CD14-positive monocyte (primary cell): ENCODE measurements at regions not wholly inside any gene's neighbourhood (a gene's known extent, or its start where the extent isn't known, plus 50 kb on each side); places are given as distances from the start of the nearest gene placed in this dataset.
A peak's percentile ranks its signal among the peaks of the same experiment; 100 is the strongest.

Source experiments
- DNase-seq, 3 donors: peaks; one replicate each; pipeline ENCODE4 v3.0.0-alpha.2; 2011 to 2022
- H2AFZ ChIP-seq: 2 replicates; pipeline ENCODE4 v1.6.0; 2012; ENCODE audit warnings: mild to moderate bottlenecking, low read depth, low read length, inconsistent platforms; ENCODE audit not compliant: insufficient read depth, poor library complexity, severe bottlenecking
- H3K27ac ChIP-seq, 2 donors: 1 replicate in 1 of 2; 2 replicates in 1 of 2; pipeline ENCODE4 v1.5.1; 2012 to 2013; ENCODE audit warnings: low read length in 2 of 2, control low read depth in 1 of 2, inconsistent platforms in 1 of 2, low read depth in 1 of 2, mild to moderate bottlenecking in 1 of 2
- H3K27me3 ChIP-seq, 2 donors: one replicate each; pipeline versions ENCODE4 v1.6.0 to v1.6.1; 2011 to 2013; ENCODE audit warnings: low read length in 2 of 2; ENCODE audit not compliant: control insufficient read depth in 2 of 2, insufficient read depth in 2 of 2
- H3K36me3 ChIP-seq, 2 donors: replicated peaks in 1 of 2; 1 replicate in 1 of 2; 2 replicates in 1 of 2; pipeline versions ENCODE4 v1.5.1 to v1.6.1; 2012 to 2013; ENCODE audit warnings: low read length in 2 of 2, control low read depth in 1 of 2, inconsistent platforms in 1 of 2, mild to moderate bottlenecking in 1 of 2; ENCODE audit not compliant: insufficient read depth in 2 of 2, control insufficient read depth in 1 of 2
- H3K4me1 ChIP-seq, 2 donors: 1 replicate in 1 of 2; 2 replicates in 1 of 2; pipeline versions ENCODE4 v1.5.1 to v1.6.1; 2012 to 2013; ENCODE audit warnings: low read length in 2 of 2, control low read depth in 1 of 2, inconsistent platforms in 1 of 2, mild to moderate bottlenecking in 1 of 2, moderate library complexity in 1 of 2; ENCODE audit not compliant: insufficient read depth in 2 of 2, control insufficient read depth in 1 of 2
- H3K4me2 ChIP-seq: replicated peaks from 2 replicates; pipeline ENCODE3; 2012; ENCODE audit warnings: low read length, moderate library complexity, mild to moderate bottlenecking; ENCODE audit not compliant: poor library complexity, severe bottlenecking; ENCODE audit errors: extremely low read depth
- H3K4me3 ChIP-seq, 3 experiments: fragments of 200-600 bp in 1 of 3; sonication (generic) in 1 of 3; replicated peaks in 1 of 3; 1 replicate in 2 of 3; 2 replicates in 1 of 3; pipeline ENCODE4 v1.5.1; 2011 to 2013; ENCODE audit warnings: low read length in 3 of 3, mild to moderate bottlenecking in 3 of 3, control low read depth in 2 of 3, low read depth in 2 of 3, inconsistent platforms in 1 of 3, moderate library complexity in 1 of 3
- H3K79me2 ChIP-seq: 2 replicates; pipeline ENCODE4 v1.6.0; 2012; ENCODE audit warnings: mild to moderate bottlenecking, control low read depth, inconsistent platforms, low read length, moderate library complexity; ENCODE audit not compliant: insufficient read depth
- H3K9ac ChIP-seq: 2 replicates; pipeline ENCODE4 v1.6.0; 2017; ENCODE audit warnings: low read length, mild to moderate bottlenecking; ENCODE audit not compliant: insufficient read depth, poor library complexity, severe bottlenecking
- H3K9me3 ChIP-seq, 2 donors: replicated peaks in 1 of 2; 1 replicate in 1 of 2; 2 replicates in 1 of 2; pipeline versions ENCODE4 v1.5.1 to v1.6.1; 2012 to 2013; ENCODE audit warnings: low read length in 2 of 2, control low read depth in 1 of 2; ENCODE audit not compliant: control insufficient read depth in 1 of 2, insufficient read depth in 1 of 2
- H4K20me1 ChIP-seq: 2 replicates; pipeline ENCODE4 v1.6.0; 2012; ENCODE audit warnings: mild to moderate bottlenecking, low read length, control low read depth, moderate library complexity; ENCODE audit not compliant: insufficient read depth
- H3K27ac Mint-ChIP-seq, 7 donors: one replicate each; pipeline ENCODE4 v1.8.0; 2020; ENCODE audit warnings: mild to moderate bottlenecking in 7 of 7, mixed read lengths in 7 of 7, moderate library complexity in 6 of 7, inconsistent platforms in 2 of 7
- H3K27me3 Mint-ChIP-seq, 3 donors: one replicate each; pipeline ENCODE4 v1.8.0; 2021 to 2022; ENCODE audit warnings: low read depth in 3 of 3, mild to moderate bottlenecking in 3 of 3, mixed read lengths in 3 of 3, moderate library complexity in 3 of 3, inconsistent platforms in 1 of 3
- H3K36me3 Mint-ChIP-seq, 2 donors: one replicate each; pipeline ENCODE4 v1.8.0; 2020; ENCODE audit warnings: mixed read lengths in 2 of 2, inconsistent platforms in 1 of 2, mild to moderate bottlenecking in 1 of 2
- H3K4me1 Mint-ChIP-seq: one replicate; pipeline ENCODE4 v1.8.0; 2020; ENCODE audit warnings: mild to moderate bottlenecking, mixed read lengths
- H3K4me3 Mint-ChIP-seq, 2 donors: one replicate each; pipeline ENCODE4 v1.8.0; 2020; ENCODE audit warnings: mild to moderate bottlenecking in 2 of 2, mixed read lengths in 2 of 2, moderate library complexity in 1 of 2
- H3K9me3 Mint-ChIP-seq, 7 donors: one replicate each; pipeline ENCODE4 v1.8.0; 2020 to 2022; ENCODE audit warnings: mixed read lengths in 7 of 7, mild to moderate bottlenecking in 6 of 7, moderate library complexity in 6 of 7, inconsistent platforms in 2 of 7
- CTCF ChIP-seq: fragments of 200-600 bp; IDR thresholded peaks from one replicate; pipeline ENCODE4 v1.8.0; 2022; ENCODE audit warnings: antibody characterized with exemption, mild to moderate bottlenecking
- WGBS: methylation state at CpG from one replicate; pipeline ENCODE4 v1.1.5; 2013; ENCODE audit warnings: missing lambda C conversion rate; ENCODE audit not compliant: insufficient coverage; 5-methylcytosine and 5-hydroxymethylcytosine counted together
- intact Hi-C, 2 donors: fragments of 100-400 bp; cut with micrococcal nuclease; formaldehyde crosslinking; loops; one replicate each; pipeline versions ENCODE4 v1.15.0 to v1.15.1; 2023

- WGBS, result 80% methylated on average over 1 of the region's 3 CpGs
- Mint-ChIP-seq H3K4me3 (no peak overlapping the region), H3K36me3 (no peaks in the 10 kb centered on the region), H3K9me3 (peaks cover 0 to 2% (median 0%) of the 10 kb centered on the region in 7 donors), H3K4me1 (no peaks in the 10 kb centered on the region), H3K27me3 (no peaks in the 10 kb centered on the region), H3K27ac (no peak overlapping the region)
- Histone ChIP-seq H3K4me2 (no peak overlapping the region), H3K4me3 (no peak overlapping the region), H3K27me3 (no peaks in the 10 kb centered on the region), H3K27ac (no peak overlapping the region), H4K20me1 (no peaks in the 10 kb centered on the region), H3K9me3 (peaks cover 0 to 3% of the 10 kb centered on the region in 2 donors), H3K36me3 (no peaks in the 10 kb centered on the region), H2AFZ (no peak overlapping the region), H3K4me1 (no peaks in the 10 kb centered on the region), H3K9ac (no peak overlapping the region), H3K79me2 (no peaks in the 10 kb centered on the region)
- no peak for TF ChIP-seq CTCF
- intact Hi-C loops, result no loop called here
- DNase-seq, result no peak
Measured at GRCh38 chr9:23412458-23412857, 413.6 kb downstream of the ELAVL2 start.

DNA sequence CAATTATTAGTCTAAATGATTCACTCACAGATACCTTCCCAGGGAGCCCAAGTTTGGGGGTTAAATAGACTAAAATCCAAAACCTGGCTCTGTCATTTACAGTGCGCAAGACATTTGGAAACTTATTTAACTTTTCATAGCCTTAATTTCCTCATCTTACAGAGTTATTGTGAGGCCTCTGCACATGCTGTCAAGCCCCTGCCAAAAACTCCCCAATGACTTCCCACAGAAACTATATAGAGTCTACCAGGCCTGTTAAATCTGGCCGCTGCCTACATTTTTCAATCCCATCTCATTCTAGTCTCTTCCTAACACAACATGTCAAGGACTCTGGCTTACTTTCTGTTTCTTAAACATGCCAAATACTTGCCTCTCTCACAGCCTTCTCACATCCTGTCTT is 412.5 kb downstream of the ELAVL2 start:
- DNase-seq, result no peak
- intact Hi-C loops, result no loop called here
- Mint-ChIP-seq H3K4me3 (peak overlapping the region in 1 of 2 donors; percentile 8), H3K27me3 (no peaks in the 10 kb centered on the region), H3K9me3 (peaks cover 0 to 2% (median 0%) of the 10 kb centered on the region in 7 donors), H3K4me1 (no peaks in the 10 kb centered on the region), H3K27ac (no peak overlapping the region), H3K36me3 (no peaks in the 10 kb centered on the region)
- Histone ChIP-seq H3K4me2 (no peak overlapping the region), H3K79me2 (no peaks in the 10 kb centered on the region), H4K20me1 (no peaks in the 10 kb centered on the region), H3K4me3 (no peak overlapping the region), H3K9ac (no peak overlapping the region), H3K4me1 (no peaks in the 10 kb centered on the region), H3K27ac (no peak overlapping the region), H3K36me3 (no peaks in the 10 kb centered on the region), H3K27me3 (no peaks in the 10 kb centered on the region), H2AFZ (no peak overlapping the region), H3K9me3 (peaks cover 0 to 3% of the 10 kb centered on the region in 2 donors)
- WGBS, result 92% methylated on average over 1 of the region's 2 CpGs
- TF ChIP-seq CTCF, result no peak
